Mesothelial cell of epicardium (in vitro differentiated cells): ENCODE measurements at regions not wholly inside any gene's neighbourhood (a gene's known extent, or its start where the extent isn't known, plus 50 kb on each side); places are given as distances from the start of the nearest gene placed in this dataset.

Experiments used
- DNase-seq, 2 experiments: peaks; one replicate each; pipeline ENCODE4 v3.0.0; 2021; ENCODE audit warnings: low spot score in 2 of 2; ENCODE audit not compliant: unreplicated experiment in 2 of 2
- H3K27ac Mint-ChIP-seq: 2 replicates; pipeline ENCODE4 v1.8.0; 2021; ENCODE audit warnings: mixed read lengths
- H3K27me3 Mint-ChIP-seq: 2 replicates; pipeline ENCODE4 v1.8.0; 2021; ENCODE audit warnings: low read depth, mixed read lengths
- H3K36me3 Mint-ChIP-seq: 2 replicates; pipeline ENCODE4 v1.8.0; 2021; ENCODE audit warnings: mixed read lengths
- H3K4me1 Mint-ChIP-seq: 2 replicates; pipeline ENCODE4 v1.8.0; 2021; ENCODE audit warnings: mixed read lengths
- H3K4me3 Mint-ChIP-seq: 2 replicates; pipeline ENCODE4 v1.8.0; 2021; ENCODE audit warnings: mild to moderate bottlenecking, moderate library complexity, mixed read lengths
- H3K9me3 Mint-ChIP-seq: 2 replicates; pipeline ENCODE4 v1.8.0; 2021; ENCODE audit warnings: mixed read lengths
- CTCF ChIP-seq: fragments of 200-600 bp; sonication (generic); IDR thresholded peaks from one replicate; pipeline ENCODE4 v1.5.0; 2021; ENCODE audit warnings: antibody characterized with exemption; ENCODE audit not compliant: unreplicated experiment

DNA sequence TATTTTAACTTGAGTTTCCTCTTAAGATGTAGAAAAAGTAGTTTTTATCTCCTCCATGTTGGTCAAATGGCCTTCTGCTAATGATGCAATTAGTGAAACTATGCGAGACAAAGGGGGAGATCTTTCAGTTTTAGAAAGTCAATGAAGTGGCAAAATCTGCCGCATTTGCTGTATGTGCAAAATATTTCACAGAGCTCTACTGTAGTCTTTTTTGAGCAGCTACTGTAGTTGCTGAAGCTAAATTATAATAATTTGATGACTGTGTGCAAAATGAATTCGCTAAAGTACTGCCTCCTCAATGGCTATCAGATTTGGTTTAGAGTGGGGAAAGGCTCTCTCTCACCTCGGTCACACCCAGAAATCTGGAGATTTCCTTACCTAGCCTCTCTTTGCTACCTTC is 267.6 kb upstream of the ZFP64 start:
- Mint-ChIP-seq H3K27me3 (peaks cover 43% of the 10 kb centered on the region), H3K36me3 (no peaks in the 10 kb centered on the region), H3K4me1 (peaks cover 12% of the 10 kb centered on the region), H3K9me3 (peaks cover 8% of the 10 kb centered on the region), H3K27ac (no peak overlapping the region), H3K4me3 (no peak overlapping the region)
- no peak for TF ChIP-seq CTCF
- DNase-seq: no peak

DNA sequence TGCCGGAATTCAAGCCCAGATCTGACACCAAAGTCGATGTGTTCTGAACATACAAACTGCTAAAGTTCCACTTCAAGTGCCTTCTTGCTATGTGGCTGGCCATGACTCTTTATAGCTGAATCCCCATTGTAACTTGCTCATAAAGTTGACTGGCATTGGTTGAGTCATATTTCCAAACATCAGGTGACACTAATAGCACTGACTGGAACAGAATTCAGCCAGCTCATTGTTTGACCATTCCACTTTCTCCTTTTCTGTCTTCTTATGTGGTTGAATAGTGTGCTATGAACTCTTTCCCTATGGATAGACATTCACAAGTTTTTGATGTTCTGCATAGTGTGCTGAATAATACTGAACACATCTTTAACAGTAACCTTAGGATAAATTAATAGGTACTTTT is 266.2 kb upstream of the ZFP64 start:
- peaks cover 37% of the 10 kb centered on the region for H3K27me3 Mint-ChIP-seq
- peaks cover 9% of the 10 kb centered on the region for H3K4me1 Mint-ChIP-seq
- H3K9me3 Mint-ChIP-seq: peaks cover 11% of the 10 kb centered on the region
- no peak for TF ChIP-seq CTCF
- no peak overlapping the region for H3K27ac Mint-ChIP-seq
- no peak for DNase-seq
- H3K36me3 Mint-ChIP-seq: no peaks in the 10 kb centered on the region
- no peak overlapping the region for H3K4me3 Mint-ChIP-seq

- Mint-ChIP-seq H3K27ac (no peak overlapping the region), H3K36me3 (no peaks in the 10 kb centered on the region)
- TF ChIP-seq CTCF: no peak
Measured at GRCh38 chr20:52454660-52455059, 263.1 kb upstream of the ZFP64 start.

DNA sequence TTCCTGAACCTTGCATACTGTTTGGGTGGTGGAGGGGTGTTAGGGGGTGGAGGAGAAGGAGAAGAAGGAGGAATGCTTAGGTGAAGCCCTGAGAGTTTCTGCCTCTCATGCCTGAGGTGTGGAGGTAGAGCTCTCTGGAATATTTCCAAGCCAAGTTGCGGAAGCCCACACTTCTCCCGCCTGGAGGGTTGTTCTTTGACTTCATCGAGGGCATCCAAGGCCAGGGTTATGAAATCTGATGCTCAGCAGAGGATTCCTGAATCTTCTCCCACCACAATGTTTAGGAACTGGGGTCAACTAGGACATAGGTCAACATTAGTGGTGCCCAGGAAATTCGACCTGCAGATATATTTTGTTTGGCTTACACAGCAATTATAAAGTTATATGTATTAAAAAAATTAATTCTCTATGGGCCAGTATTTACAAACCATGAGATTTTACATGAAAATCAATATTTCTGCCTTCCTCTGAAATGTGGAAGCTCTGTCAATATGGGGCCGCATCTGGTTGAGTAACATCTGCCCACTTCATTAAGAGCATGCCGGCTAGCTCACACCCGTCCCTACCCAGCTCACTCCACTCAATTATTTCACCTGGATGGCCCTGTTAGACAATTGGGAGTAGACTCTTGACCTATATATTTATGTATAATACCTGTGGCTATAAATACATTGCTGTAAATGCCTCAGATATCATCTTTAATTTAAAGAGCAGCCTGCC is 257.1 kb upstream of the ZFP64 start:
- Mint-ChIP-seq H3K4me3 (no peak overlapping the region), H3K9me3 (peaks cover 1% of the 10 kb centered on the region), H3K4me1 (peaks cover 10% of the 10 kb centered on the region), H3K36me3 (no peaks in the 10 kb centered on the region), H3K27ac (no peak overlapping the region), H3K27me3 (peaks cover 4% of the 10 kb centered on the region)
- no peak for DNase-seq
- no peak for TF ChIP-seq CTCF

More at GRCh38 chr20:52454660-52455059, 263.1 kb upstream of the ZFP64 start:
- H3K27me3 Mint-ChIP-seq: peaks cover 20% of the 10 kb centered on the region
- no peak overlapping the region for H3K4me3 Mint-ChIP-seq
- no peak for DNase-seq
- H3K4me1 Mint-ChIP-seq: no peaks in the 10 kb centered on the region
- peaks cover 7% of the 10 kb centered on the region for H3K9me3 Mint-ChIP-seq

DNA sequence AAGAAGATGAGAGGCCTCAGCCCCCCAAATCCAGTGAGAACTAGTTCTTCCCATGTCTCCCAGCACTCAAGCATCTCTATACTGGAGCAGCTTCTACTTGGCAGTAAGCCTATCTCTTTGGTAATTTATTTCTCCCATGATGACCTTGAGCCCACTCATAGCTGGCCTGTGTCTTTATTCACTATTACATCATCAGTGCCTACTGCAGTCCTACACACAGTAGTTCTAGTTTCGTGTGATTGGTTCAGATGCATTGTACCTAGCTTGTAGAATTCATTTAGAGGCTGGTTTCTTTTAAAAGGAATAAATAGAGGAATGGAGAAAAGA is 255.6 kb upstream of the ZFP64 start:
- Mint-ChIP-seq H3K9me3 (no peaks in the 10 kb centered on the region), H3K4me3 (no peak overlapping the region), H3K27ac (no peak overlapping the region), H3K36me3 (no peaks in the 10 kb centered on the region), H3K4me1 (peaks cover 19% of the 10 kb centered on the region), H3K27me3 (no peaks in the 10 kb centered on the region)
- TF ChIP-seq CTCF: no peak
- DNase-seq: no peak
